HG03060 (cell line): ENCODE measurements at regions not wholly inside any gene's neighbourhood (a gene's known extent, or its start where the extent isn't known, plus 50 kb on each side); places are given as distances from the start of the nearest gene placed in this dataset.
"Not testable (repeated sequence)": the region's sequence is repeated elsewhere in the genome, so short reads cannot be mapped to it uniquely, and the experiment has no call there.

Experiments used
- ATAC-seq: cut with Tn5 transposase; IDR thresholded peaks from one replicate; pipeline ENCODE4 v1.9.1; 2021; ENCODE audit warnings: low read depth, moderate number of reproducible peaks; ENCODE audit not compliant: unreplicated experiment

- ATAC-seq = no peak
These were observed 815.0 kb upstream of the PCDH10 start for GRCh38 chr4:132334081-132334480.

GRCh38 chr4:132344924-132345828, 803.9 kb upstream of the PCDH10 start:
- no peak for ATAC-seq

- ATAC-seq = no peak
These were observed 803.1 kb upstream of the PCDH10 start for GRCh38 chr4:132346016-132346415.

GRCh38 chr4:132351606-132352005, 797.5 kb upstream of the PCDH10 start:
- not testable (repeated sequence) for ATAC-seq

- ATAC-seq = no peak
These were observed 766.9 kb upstream of the PCDH10 start for GRCh38 chr4:132382243-132382642.

- ATAC-seq = no peak
These were observed 765.4 kb upstream of the PCDH10 start for GRCh38 chr4:132383571-132384199.

- ATAC-seq = no peak
These were observed 764.4 kb upstream of the PCDH10 start for GRCh38 chr4:132384709-132385108.

GRCh38 chr4:132386130-132386529, 763.0 kb upstream of the PCDH10 start:
- ATAC-seq = no peak

- ATAC-seq = no peak
These were observed 762.0 kb upstream of the PCDH10 start for GRCh38 chr4:132387060-132387459.

- no peak for ATAC-seq
These were observed 753.5 kb upstream of the PCDH10 start for GRCh38 chr4:132395561-132395960.

- no peak for ATAC-seq
These were observed 752.5 kb upstream of the PCDH10 start for GRCh38 chr4:132396636-132397035.

- ATAC-seq = no peak
These were observed 731.9 kb upstream of the PCDH10 start for GRCh38 chr4:132417220-132417619.

GRCh38 chr4:132427125-132427524, 722.0 kb upstream of the PCDH10 start:
- no peak for ATAC-seq

- no peak for ATAC-seq
These were observed 712.0 kb upstream of the PCDH10 start for GRCh38 chr4:132437117-132437516.

- ATAC-seq = no peak
These were observed 703.7 kb upstream of the PCDH10 start for GRCh38 chr4:132445386-132445785.

- ATAC-seq = not testable (repeated sequence)
These were observed 691.1 kb upstream of the PCDH10 start for GRCh38 chr4:132457987-132458386.

- no peak for ATAC-seq
These were observed 669.6 kb upstream of the PCDH10 start for GRCh38 chr4:132479543-132479942.

GRCh38 chr4:132488555-132488954, 660.5 kb upstream of the PCDH10 start:
- no peak for ATAC-seq

- ATAC-seq = no peak
These were observed 655.6 kb upstream of the PCDH10 start for GRCh38 chr4:132493476-132493875.

GRCh38 chr4:132495267-132495812, 653.8 kb upstream of the PCDH10 start:
- not testable (repeated sequence) for ATAC-seq

- no peak for ATAC-seq
These were observed 650.9 kb upstream of the PCDH10 start for GRCh38 chr4:132498215-132498614.
